ENCODE measurements at regions not wholly inside any gene's neighbourhood (a gene's known extent, or its start where the extent isn't known, plus 50 kb on each side); places are given as distances from the start of the nearest gene placed in this dataset.
A peak's percentile ranks its signal among the peaks of the same experiment; 100 is the strongest.
"Not testable (repeated sequence)": the region's sequence is repeated elsewhere in the genome, so short reads cannot be mapped to it uniquely, and the experiment has no call there.

GRCh38 chr21:27779606-27780005, 812.7 kb upstream of the ADAMTS5 start:
- Histone ChIP-seq H3K27ac (no peak overlapping the region), H3K9me3 (no peaks in the 10 kb centered on the region), H3K4me1 (no peaks in the 10 kb centered on the region), H3K27me3 (no peaks in the 10 kb centered on the region), H3K36me3 (no peaks in the 10 kb centered on the region), H3K4me3 (no peak overlapping the region)
- intact Hi-C loops (cut with DNase I; ENCODE audit: low total_unique reads), result no loop called here
- DNase-seq, result no peak
- TF ChIP-seq CTCF (IDR thresholded peaks at IDR 0.05), result no peak
- TF ChIP-seq POLR2A (IDR thresholded peaks at IDR 0.05), result no peak

- H3K4me1 ChIP-seq, result no peaks in the 10 kb centered on the region
- DNase-seq, result peak in 1 of 2 donors; percentile 22
- no peak for TF ChIP-seq POLR2A (IDR thresholded peaks at IDR 0.05)
- TF ChIP-seq CTCF (IDR thresholded peaks at IDR 0.05), result no peak
- no peaks in the 10 kb centered on the region for H3K27me3 ChIP-seq
- intact Hi-C loops (cut with DNase I; ENCODE audit: low total_unique reads), result no loop called here
- H3K9me3 ChIP-seq, result no peaks in the 10 kb centered on the region
- H3K36me3 ChIP-seq, result no peaks in the 10 kb centered on the region
- no peak overlapping the region for H3K4me3 ChIP-seq
- no peak overlapping the region for H3K27ac ChIP-seq
These were observed 810.2 kb upstream of the ADAMTS5 start for GRCh38 chr21:27776925-27777553.

GRCh38 chr21:27772816-27773215, 805.9 kb upstream of the ADAMTS5 start:
- H3K36me3 ChIP-seq, result no peaks in the 10 kb centered on the region
- no peaks in the 10 kb centered on the region for H3K4me1 ChIP-seq
- no peaks in the 10 kb centered on the region for H3K9me3 ChIP-seq
- H3K27me3 ChIP-seq, result no peaks in the 10 kb centered on the region
- DNase-seq, result no peak
- no peak for TF ChIP-seq CTCF (IDR thresholded peaks at IDR 0.05)
- no peak for TF ChIP-seq POLR2A (IDR thresholded peaks at IDR 0.05)
- no peak overlapping the region for H3K4me3 ChIP-seq
- H3K27ac ChIP-seq, result no peak overlapping the region
- intact Hi-C loops (cut with DNase I; ENCODE audit: low total_unique reads), result no loop called here

DNA sequence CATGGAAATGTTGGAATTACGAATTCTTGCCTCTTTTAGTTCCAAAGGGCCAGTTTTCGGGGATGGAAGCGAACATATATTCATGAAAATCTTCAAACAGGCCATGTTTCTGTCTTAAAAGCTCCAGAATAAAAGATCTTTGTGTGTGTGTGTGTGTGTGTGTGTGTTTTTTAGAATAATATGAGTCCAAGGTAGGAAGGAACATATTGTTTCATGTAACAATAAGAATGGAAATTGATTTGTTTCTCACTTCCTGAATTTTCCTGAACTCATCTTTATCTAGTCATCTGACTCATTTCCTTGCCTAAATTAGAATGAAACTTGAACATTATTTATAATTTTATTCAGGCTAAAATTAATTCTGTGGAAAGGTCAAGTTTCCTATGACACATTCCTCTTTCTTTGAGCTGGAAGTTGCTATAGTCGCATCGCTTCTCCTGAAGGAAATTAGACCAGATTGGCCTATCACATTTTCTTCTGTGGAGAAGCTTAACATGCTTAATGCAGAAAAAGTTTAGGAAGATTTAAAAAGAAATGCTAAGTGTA, 805.1 kb upstream of the ADAMTS5 start:
- intact Hi-C loops (cut with DNase I; ENCODE audit: low total_unique reads), result no loop called here
- Histone ChIP-seq H3K27ac (no peak overlapping the region), H3K4me1 (no peaks in the 10 kb centered on the region), H3K9me3 (no peaks in the 10 kb centered on the region), H3K36me3 (no peaks in the 10 kb centered on the region), H3K4me3 (no peak overlapping the region), H3K27me3 (no peaks in the 10 kb centered on the region)
- DNase-seq, result no peak
- no peak for TF ChIP-seq POLR2A (IDR thresholded peaks at IDR 0.05)
- no peak for TF ChIP-seq CTCF (IDR thresholded peaks at IDR 0.05)

DNA sequence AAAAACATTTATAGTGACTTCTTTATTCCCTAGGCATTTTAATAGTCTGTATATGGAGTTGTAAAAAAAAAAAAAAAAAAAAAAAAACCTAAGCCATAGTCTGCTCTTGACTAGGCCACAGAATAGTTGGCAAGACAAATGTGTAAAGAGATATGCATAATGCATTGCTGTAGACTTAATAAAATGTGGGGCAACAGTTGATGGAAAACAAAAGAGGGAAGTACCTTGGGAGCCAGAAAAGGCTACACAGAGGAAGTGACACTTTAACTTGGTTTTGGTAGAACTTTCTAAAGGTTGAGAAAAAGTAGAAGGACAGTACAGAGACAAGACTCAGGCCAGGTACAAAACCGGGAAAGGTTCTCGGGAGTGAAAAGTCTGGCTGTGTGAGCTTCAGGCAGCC, 802.9 kb upstream of the ADAMTS5 start:
- no peak overlapping the region for H3K27ac ChIP-seq
- no peak for DNase-seq
- no peaks in the 10 kb centered on the region for H3K36me3 ChIP-seq
- intact Hi-C loops (cut with DNase I; ENCODE audit: low total_unique reads), result no loop called here
- no peaks in the 10 kb centered on the region for H3K4me1 ChIP-seq
- H3K9me3 ChIP-seq, result no peaks in the 10 kb centered on the region
- no peak for TF ChIP-seq POLR2A (IDR thresholded peaks at IDR 0.05)
- no peak for TF ChIP-seq CTCF (IDR thresholded peaks at IDR 0.05)
- H3K4me3 ChIP-seq, result no peak overlapping the region
- H3K27me3 ChIP-seq, result no peaks in the 10 kb centered on the region

GRCh38 chr21:27768046-27768637, 801.3 kb upstream of the ADAMTS5 start:
- H3K4me1 ChIP-seq; intact Hi-C loops (cut with DNase I; ENCODE audit: low total_unique reads); H3K36me3 ChIP-seq; H3K9me3 ChIP-seq; H3K4me3 ChIP-seq; H3K27ac ChIP-seq; H3K27me3 ChIP-seq; DNase-seq: not testable (repeated sequence)

Measured in uterus (tissue), 3 donors.